ENCODE measurements at regions not wholly inside any gene's neighbourhood (a gene's known extent, or its start where the extent isn't known, plus 50 kb on each side); places are given as distances from the start of the nearest gene placed in this dataset.

- 31% methylated on average over 35 of the region's 78 CpGs for WGBS (ENCODE audit: low lambda C conversion rate)
- intact Hi-C loops (cut with micrococcal nuclease; ENCODE audit: unreplicated experiment): loop anchor here (5.0 to 10.0 kb wide), 2 partner anchors 197 to 394 kb away; no protein-coding TSS in a partner anchor
- no peak overlapping the region for H3K27ac ChIP-seq (ENCODE audit: extremely low read length, insufficient read depth, low read length)
- no peaks in the 10 kb centered on the region for H3K79me2 ChIP-seq (ENCODE audit: insufficient read depth, low read length)
- H3K4me1 ChIP-seq (ENCODE audit: insufficient read depth, low read length): 0 out of 2 replicates have a peak, but pooled peaks cover 6% of the 10 kb centered on the region
- no peak overlapping the region for H3K9ac ChIP-seq (ENCODE audit: insufficient read depth, low read depth, low read length)
- peak overlapping the region in 2 of 3 experiments; percentile 32 to 55; a peak in 2 of 6 replicates for H3K4me3 ChIP-seq (replicated peaks in 1 of 3; ENCODE audit: insufficient read depth in 1 of 3, low read depth in 2 of 3, low read length in 3 of 3)
- no peaks in the 10 kb centered on the region for H4K20me1 ChIP-seq (ENCODE audit: insufficient read depth, low read length)
- ATAC-seq (peak; percentile 96), DNase-seq (ENCODE audit: low spot score) (peak; percentile 38), FAIRE-seq (no peak)
- no peak overlapping the region for H2AFZ ChIP-seq (ENCODE audit: low read length)
- peaks cover 2 to 25% of the 10 kb centered on the region in 2 experiments for H3K27me3 ChIP-seq (ENCODE audit: control insufficient read depth in 1 of 2, insufficient read depth in 2 of 2, low read length in 2 of 2)
- H3K36me3 ChIP-seq (replicated peaks in 1 of 2; ENCODE audit: control insufficient read depth in 1 of 2, insufficient read depth in 2 of 2, low read length in 2 of 2): no peaks in the 10 kb centered on the region
- in situ Hi-C loops (cut with HindIII; ENCODE audit: extremely low pct_ligation_motif_present, low pct_unique_long_range_greater_than_20kb): loop anchor here (5.0 to 10.0 kb wide), 3 partner anchors 54 to 387 kb away; partner anchors contain the start of genes DHRS7B and MAP2K3
- POLR2A ChIA-PET: interaction anchor here (0.8 kb wide), 1 partner anchor 225 kb away, joined by 3 read pairs; no protein-coding TSS in a partner anchor
- H3K4me2 ChIP-seq (ENCODE audit: low read depth, low read length): peak overlapping the region; percentile 59
- no peaks in the 10 kb centered on the region for H3K9me3 ChIP-seq (ENCODE audit: low read length)
- CTCF ChIA-PET (ENCODE audit: low intra/inter-chr PET ratio, low total read pairs): interaction anchor here (0.8 to 2.2 kb wide), 4 partner anchors 53 to 382 kb away, joined by 4 to 11 read pairs (median 6); no protein-coding TSS in a partner anchor
- no TSS peak for BruUV-seq (replicated peaks)
- TF ChIP-seq ZNF580 (CRISPR knock-in tag; IDR thresholded peaks at IDR 0.05; ENCODE audit: borderline replicate concordance, low read depth): no peak
- no peak for TF ChIP-seq ZNF773 (CRISPR knock-in tag; IDR thresholded peaks at IDR 0.05; ENCODE audit: borderline replicate concordance)
- TF ChIP-seq SAP130 (CRISPR knock-in tag; IDR thresholded peaks at IDR 0.05; ENCODE audit: low read depth): 0 out of 2 replicates have a peak, but pooled peaks have one; percentile 20
- TF ChIP-seq MEIS2 (CRISPR knock-in tag; IDR thresholded peaks at IDR 0.05): no peak
- TF ChIP-seq ZUFSP (CRISPR knock-in tag; IDR thresholded peaks at IDR 0.05; ENCODE audit: borderline replicate concordance): no peak
- no peak for TF ChIP-seq ZNF343 (CRISPR knock-in tag; IDR thresholded peaks at IDR 0.05)
- no peak for TF ChIP-seq PCBP2 (optimal IDR thresholded peaks at IDR 0.05; ENCODE audit: low read depth, low read length, poor library complexity, severe bottlenecking)
- no peak for TF ChIP-seq BATF2 (CRISPR knock-in tag; IDR thresholded peaks at IDR 0.05)
- no peak for TF ChIP-seq ZNF296 (CRISPR knock-in tag; conservative IDR thresholded peaks at IDR 0.05)
- no peak for TF ChIP-seq RXRA (CRISPR knock-in tag; IDR thresholded peaks at IDR 0.05)
- no peak for TF ChIP-seq ASH2L (IDR thresholded peaks at IDR 0.05; ENCODE audit: insufficient read length, low read depth, low read length)
- TF ChIP-seq ZNF607 (CRISPR knock-in tag; IDR thresholded peaks at IDR 0.05; ENCODE audit: borderline replicate concordance): no peak
- no peak for TF ChIP-seq KDM5B (CRISPR knock-in tag; IDR thresholded peaks at IDR 0.05; ENCODE audit: borderline replicate concordance)
- no peak for TF ChIP-seq SP2 (CRISPR knock-in tag; IDR thresholded peaks at IDR 0.05)
- TF ChIP-seq ZBTB42 (CRISPR knock-in tag; IDR thresholded peaks at IDR 0.05): no peak
- no peak for TF ChIP-seq RARG (CRISPR knock-in tag; IDR thresholded peaks at IDR 0.05; ENCODE audit: low read depth)
- TF ChIP-seq CAMTA2 (CRISPR knock-in tag; IDR thresholded peaks at IDR 0.05; ENCODE audit: borderline replicate concordance): no peak
- TF ChIP-seq JUND (CRISPR knock-in tag; IDR thresholded peaks at IDR 0.05): no peak
- no peak for TF ChIP-seq ZNF589 (CRISPR knock-in tag; conservative IDR thresholded peaks at IDR 0.05)
- TF ChIP-seq PLRG1 (conservative IDR thresholded peaks at IDR 0.05): no peak
- TF ChIP-seq ZNF326 (CRISPR knock-in tag; IDR thresholded peaks at IDR 0.05; ENCODE audit: borderline replicate concordance): no peak
- no peak for TF ChIP-seq ZBTB7B (CRISPR knock-in tag; IDR thresholded peaks at IDR 0.05)
- no peak for TF ChIP-seq KDM4B (CRISPR knock-in tag; IDR thresholded peaks at IDR 0.05)
Measured at GRCh38 chr17:21511363-21512195, 135.4 kb downstream of the KCNJ12 start.

All from HepG2 (cell line).